Psoas muscle (tissue), 7 donors: ENCODE measurements at regions not wholly inside any gene's neighbourhood (a gene's known extent, or its start where the extent isn't known, plus 50 kb on each side); places are given as distances from the start of the nearest gene placed in this dataset.

Source experiments
- ATAC-seq, 4 donors: fragments of 200-7000 bp; cut with Tn5 transposase; one replicate each; pipeline ENCODE4 v1.9.1; 2020; ENCODE audit warnings: moderate library complexity in 3 of 4, mild to moderate bottlenecking in 2 of 4
- DNase-seq, 2 donors: peaks; one replicate each; pipeline ENCODE4 v3.0.0-alpha.2; 2020
- H3K27ac ChIP-seq: fragments of 200-600 bp; one replicate; pipeline ENCODE4 v1.8.0; 2022
- H3K27me3 ChIP-seq, 3 donors: fragments of 200-600 bp in 1 of 3; one replicate each; pipeline versions ENCODE4 v1.6.1 to v1.8.0; 2013 to 2022; ENCODE audit warnings: low read length in 2 of 3, mild to moderate bottlenecking in 2 of 3, moderate library complexity in 1 of 3; ENCODE audit not compliant: insufficient read depth in 3 of 3
- H3K36me3 ChIP-seq, 2 donors: fragments of 200-600 bp in 1 of 2; one replicate each; pipeline versions ENCODE4 v1.6.1 to v1.8.0; 2013 to 2022; ENCODE audit warnings: low read depth in 1 of 2, mild to moderate bottlenecking in 1 of 2, moderate library complexity in 1 of 2; ENCODE audit not compliant: insufficient read depth in 1 of 2
- H3K4me1 ChIP-seq: fragments of 200-600 bp; one replicate; pipeline ENCODE4 v1.8.0; 2022
- H3K4me3 ChIP-seq: fragments of 200-600 bp; one replicate; pipeline ENCODE4 v1.8.0; 2022; ENCODE audit warnings: mild to moderate bottlenecking
- H3K9me3 ChIP-seq: fragments of 200-600 bp; one replicate; pipeline ENCODE4 v1.8.0; 2022
- CTCF ChIP-seq: fragments of 200-600 bp; IDR thresholded peaks from one replicate; pipeline ENCODE4 v1.8.0; 2022; ENCODE audit warnings: antibody characterized with exemption
- WGBS, 3 donors: extraction: QIAGEN DNeasy Blood & Tissue Kit; methylation state at CpG; one replicate each; pipeline versions ENCODE4 v1.1.6 to v1.1.7; 2013; 5-methylcytosine and 5-hydroxymethylcytosine counted together
- intact Hi-C, 2 donors: fragments of 100-400 bp; cut with DNase I; formaldehyde crosslinking; loops; one replicate each; pipeline versions ENCODE4 v1.11.0 to v1.14.2; 2022
- donor health status: healthy with polysubstance abuse.
- donor health status: DM: no; HTN: no; CAD: no; lungs with moderate emphysema.
- donor health status: Bipolar disorder and iron deficiency.
- donor health status: healthy.
- donor health status: DM: yes; HTN: yes; CAD: no.
- donor health status: DM: no; HTN: no; CAD: no.
- donor health status: DM: yes; HTN: yes; CAD: no.

DNA sequence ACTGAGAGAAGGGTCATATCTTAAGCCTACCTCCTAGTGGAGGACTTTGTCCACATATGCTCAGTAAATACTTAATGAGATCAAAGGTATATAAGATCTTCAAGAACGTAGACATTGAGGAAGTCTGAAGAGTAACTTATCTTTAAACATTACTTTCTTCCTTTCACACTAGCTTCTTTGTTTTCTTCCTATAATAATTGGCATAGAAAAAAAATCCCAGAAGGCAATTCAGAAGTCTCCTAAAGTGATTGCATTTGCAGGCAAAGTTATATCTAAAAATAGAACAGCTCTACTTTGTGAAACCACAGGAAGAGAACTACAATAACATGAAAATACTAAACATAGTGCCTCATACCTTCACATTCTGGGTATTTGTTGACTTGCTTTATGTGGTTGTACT is 150.4 kb downstream of the PPP1R3A start:
- no peak overlapping the region for H3K27ac ChIP-seq
- H3K9me3 ChIP-seq, result no peaks in the 10 kb centered on the region
- DNase-seq, result no peak
- no peaks in the 10 kb centered on the region for H3K4me1 ChIP-seq
- intact Hi-C loops, result no loop called here
- no peak for TF ChIP-seq CTCF
- ATAC-seq, result no peak
- 49 to 55% (median 54%) methylated on average over 1 of the region's 1 CpG for WGBS, 3 donors
- H3K36me3 ChIP-seq, result no peaks in the 10 kb centered on the region
- H3K4me3 ChIP-seq, result no peak overlapping the region
- no peaks in the 10 kb centered on the region for H3K27me3 ChIP-seq

- Histone ChIP-seq H3K4me3 (no peak overlapping the region), H3K27ac (no peak overlapping the region), H3K27me3 (no peaks in the 10 kb centered on the region), H3K36me3 (no peaks in the 10 kb centered on the region), H3K4me1 (no peaks in the 10 kb centered on the region), H3K9me3 (no peaks in the 10 kb centered on the region)
- no peak for TF ChIP-seq CTCF
- DNase-seq, result no peak
- ATAC-seq, result no peak
- WGBS, 3 donors, result 68 to 78% (median 70%) methylated on average over 2 of the region's 2 CpGs
- intact Hi-C loops, result no loop called here
Measured at GRCh38 chr7:113764401-113765035, 154.3 kb downstream of the PPP1R3A start.

GRCh38 chr7:113763226-113763625 is 155.6 kb downstream of the PPP1R3A start:
- intact Hi-C loops, result no loop called here
- no peak for ATAC-seq

GRCh38 chr7:113756250-113756649 is 162.6 kb downstream of the PPP1R3A start:
- no peak overlapping the region for H3K27ac ChIP-seq
- 97 to 98% (median 97%) methylated on average over 1 of the region's 1 CpG for WGBS, 3 donors
- H3K4me3 ChIP-seq, result no peak overlapping the region

More at GRCh38 chr7:113763226-113763625, 155.6 kb downstream of the PPP1R3A start:
- WGBS, 3 donors, result 51 to 61% (median 54%) methylated on average over 3 of the region's 3 CpGs
- Histone ChIP-seq H3K36me3 (no peaks in the 10 kb centered on the region), H3K9me3 (no peaks in the 10 kb centered on the region), H3K4me1 (no peaks in the 10 kb centered on the region), H3K4me3 (no peak overlapping the region), H3K27ac (no peak overlapping the region), H3K27me3 (no peaks in the 10 kb centered on the region)
- no peak for TF ChIP-seq CTCF
- DNase-seq, result no peak

More at GRCh38 chr7:113756250-113756649, 162.6 kb downstream of the PPP1R3A start:
- Histone ChIP-seq H3K27me3 (no peaks in the 10 kb centered on the region), H3K9me3 (no peaks in the 10 kb centered on the region), H3K4me1 (peaks cover 7% of the 10 kb centered on the region), H3K36me3 (no peaks in the 10 kb centered on the region)
- intact Hi-C loops, result no loop called here
- ATAC-seq, result no peak
- no peak for DNase-seq
- no peak for TF ChIP-seq CTCF
